MM.1S (cell line): ENCODE measurements at regions not wholly inside any gene's neighbourhood (a gene's known extent, or its start where the extent isn't known, plus 50 kb on each side); places are given as distances from the start of the nearest gene placed in this dataset.

ENCODE experiments used
- DNase-seq: peaks from one replicate; pipeline ENCODE4 v3.0.0-alpha.2; 2015
- H2AFZ ChIP-seq: fragments of 300-600 bp; sonication (generic); 2 replicates; pipeline ENCODE4 v1.6.0; 2016; ENCODE audit warnings: antibody characterized with exemption, low read length
- H3F3A ChIP-seq: fragments of 300-600 bp; sonication (generic); 2 replicates; pipeline ENCODE4 v1.6.1; 2016; ENCODE audit warnings: mild to moderate bottlenecking, antibody characterized with exemption, low read length, moderate library complexity, mixed read lengths; ENCODE audit not compliant: insufficient read depth
- H3K27ac ChIP-seq: fragments of 300-600 bp; sonication (generic); 2 replicates; pipeline ENCODE4 v1.5.1; 2016; ENCODE audit warnings: mild to moderate bottlenecking, low read length
- H3K27me3 ChIP-seq: fragments of 300-600 bp; sonication (generic); replicated peaks from 2 replicates; pipeline ENCODE4 v1.6.0; 2016; ENCODE audit warnings: low read length; ENCODE audit not compliant: insufficient read depth
- H3K36me3 ChIP-seq: fragments of 300-600 bp; sonication (generic); replicated peaks from 2 replicates; pipeline ENCODE4 v1.6.1; 2016; ENCODE audit warnings: mild to moderate bottlenecking, low read length, mixed read lengths; ENCODE audit not compliant: insufficient read depth
- H3K4me1 ChIP-seq: fragments of 300-600 bp; sonication (generic); 2 replicates; pipeline ENCODE4 v1.6.1; 2016; ENCODE audit warnings: low read length, mixed read lengths
- H3K4me2 ChIP-seq: fragments of 300-600 bp; sonication (generic); 2 replicates; pipeline ENCODE4 v1.6.0; 2016; ENCODE audit warnings: low read depth, low read length
- H3K4me3 ChIP-seq: fragments of 300-600 bp; sonication (generic); 2 replicates; pipeline ENCODE4 v1.5.1; 2016; ENCODE audit warnings: low read length, mixed read lengths
- H3K79me2 ChIP-seq: fragments of 300-600 bp; sonication (generic); 2 replicates; pipeline ENCODE4 v1.6.1; 2016; ENCODE audit warnings: mixed run types, low read length, mixed read lengths
- H3K9ac ChIP-seq: fragments of 300-600 bp; sonication (generic); 2 replicates; pipeline ENCODE4 v1.6.1; 2016; ENCODE audit warnings: low read length, mixed read lengths
- H3K9me2 ChIP-seq: fragments of 300-600 bp; sonication (generic); replicated peaks from 2 replicates; pipeline ENCODE4 v1.6.1; 2016; ENCODE audit warnings: mild to moderate bottlenecking, low read length, mixed read lengths; ENCODE audit not compliant: insufficient read depth
- H3K9me3 ChIP-seq: fragments of 300-600 bp; sonication (generic); replicated peaks from 2 replicates; pipeline ENCODE4 v1.6.1; 2016; ENCODE audit warnings: mild to moderate bottlenecking, low read length, mixed read lengths; ENCODE audit not compliant: insufficient read depth
- H4K20me1 ChIP-seq: fragments of 300-600 bp; sonication (generic); 2 replicates; pipeline ENCODE4 v1.6.1; 2016; ENCODE audit warnings: mild to moderate bottlenecking, low read length, moderate library complexity, mixed read lengths; ENCODE audit not compliant: insufficient read depth
- EZH2 ChIP-seq: fragments of 300-600 bp; sonication (generic); optimal IDR thresholded peaks from 2 replicates; pipeline ENCODE3; 2017; ENCODE audit warnings: low read depth, mild to moderate bottlenecking, antibody characterized with exemption, low read length, mixed read lengths
- EZH2phosphoT487 ChIP-seq: fragments of 300-600 bp; sonication (generic); IDR thresholded peaks from 2 replicates; pipeline ENCODE4 v1.6.1; 2018; ENCODE audit warnings: antibody characterized with exemption, low read length
- TF ChIP-seq, protein P1 (sequence below): fragments of 300-600 bp; sonication (generic); IDR thresholded peaks from 2 replicates; pipeline ENCODE4 v1.5.1; 2016; ENCODE audit warnings: antibody characterized with exemption, low read length, mixed read lengths

GRCh38 chr2:145324748-145325147 lies 804.8 kb upstream of the ZEB2 start:
- Histone ChIP-seq H3K79me2 (no peaks in the 10 kb centered on the region), H3K9me3 (no peaks in the 10 kb centered on the region), H3F3A (no peaks in the 10 kb centered on the region), H3K4me3 (no peak overlapping the region), H4K20me1 (no peaks in the 10 kb centered on the region; the same call in 1 of the 2 replicates), H3K27ac (no peak overlapping the region), H3K9me2 (no peaks in the 10 kb centered on the region), H3K4me2 (no peak overlapping the region), H3K4me1 (no peaks in the 10 kb centered on the region), H3K36me3 (no peaks in the 10 kb centered on the region), H3K9ac (no peak overlapping the region), H3K27me3 (no peaks in the 10 kb centered on the region), H2AFZ (no peak overlapping the region)
- DNase-seq = no peak
- TF ChIP-seq EZH2phosphoT487 = no peak

- H3F3A ChIP-seq = no peaks in the 10 kb centered on the region
- no peaks in the 10 kb centered on the region; the same call in 1 of the 2 replicates for H4K20me1 ChIP-seq
- no peaks in the 10 kb centered on the region for H3K9me3 ChIP-seq
- no peaks in the 10 kb centered on the region for H3K9me2 ChIP-seq
- no peak overlapping the region for H3K27ac ChIP-seq
- no peak overlapping the region for H3K4me3 ChIP-seq
- TF ChIP-seq EZH2 = no peak
- TF ChIP-seq EZH2phosphoT487 = no peak
- TF ChIP-seq, protein P1, sequence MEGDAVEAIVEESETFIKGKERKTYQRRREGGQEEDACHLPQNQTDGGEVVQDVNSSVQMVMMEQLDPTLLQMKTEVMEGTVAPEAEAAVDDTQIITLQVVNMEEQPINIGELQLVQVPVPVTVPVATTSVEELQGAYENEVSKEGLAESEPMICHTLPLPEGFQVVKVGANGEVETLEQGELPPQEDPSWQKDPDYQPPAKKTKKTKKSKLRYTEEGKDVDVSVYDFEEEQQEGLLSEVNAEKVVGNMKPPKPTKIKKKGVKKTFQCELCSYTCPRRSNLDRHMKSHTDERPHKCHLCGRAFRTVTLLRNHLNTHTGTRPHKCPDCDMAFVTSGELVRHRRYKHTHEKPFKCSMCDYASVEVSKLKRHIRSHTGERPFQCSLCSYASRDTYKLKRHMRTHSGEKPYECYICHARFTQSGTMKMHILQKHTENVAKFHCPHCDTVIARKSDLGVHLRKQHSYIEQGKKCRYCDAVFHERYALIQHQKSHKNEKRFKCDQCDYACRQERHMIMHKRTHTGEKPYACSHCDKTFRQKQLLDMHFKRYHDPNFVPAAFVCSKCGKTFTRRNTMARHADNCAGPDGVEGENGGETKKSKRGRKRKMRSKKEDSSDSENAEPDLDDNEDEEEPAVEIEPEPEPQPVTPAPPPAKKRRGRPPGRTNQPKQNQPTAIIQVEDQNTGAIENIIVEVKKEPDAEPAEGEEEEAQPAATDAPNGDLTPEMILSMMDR = no peak
- no peaks in the 10 kb centered on the region for H3K27me3 ChIP-seq
- no peaks in the 10 kb centered on the region for H3K79me2 ChIP-seq
- no peaks in the 10 kb centered on the region for H3K4me1 ChIP-seq
- H3K36me3 ChIP-seq = no peaks in the 10 kb centered on the region
- no peak overlapping the region for H3K9ac ChIP-seq
- no peak overlapping the region for H2AFZ ChIP-seq
- DNase-seq = no peak
- H3K4me2 ChIP-seq = no peak overlapping the region
Measured at GRCh38 chr2:145323512-145323911, 803.6 kb upstream of the ZEB2 start.

DNA sequence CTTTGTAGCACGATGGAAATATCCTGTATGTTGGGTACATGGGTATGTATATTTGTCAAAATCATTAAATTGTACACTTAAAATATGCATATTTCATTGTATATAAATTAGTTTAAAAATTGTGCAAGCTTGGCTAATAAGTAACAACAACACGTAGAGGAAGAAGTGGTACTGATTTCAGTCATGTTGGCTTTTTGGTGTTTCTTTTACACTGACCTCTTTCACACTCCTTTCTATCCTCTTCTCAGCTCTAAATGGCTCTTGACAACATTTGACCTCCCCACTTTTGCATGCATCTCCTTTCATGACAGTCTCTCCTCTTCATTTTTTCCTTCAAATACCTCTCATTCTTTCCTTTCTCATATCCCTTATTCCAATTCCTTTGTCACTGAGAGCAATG lies 801.4 kb upstream of the ZEB2 start:
- H3K4me3 ChIP-seq = no peak overlapping the region
- no peaks in the 10 kb centered on the region for H3K36me3 ChIP-seq
- no peaks in the 10 kb centered on the region for H3K9me3 ChIP-seq
- no peak overlapping the region for H3K27ac ChIP-seq
- TF ChIP-seq EZH2 (no peak), EZH2phosphoT487 (no peak)
- TF ChIP-seq, protein P1 = no peak
- no peaks in the 10 kb centered on the region for H3K27me3 ChIP-seq
- no peaks in the 10 kb centered on the region for H3K79me2 ChIP-seq
- no peak for DNase-seq
- H4K20me1 ChIP-seq = no peaks in the 10 kb centered on the region; the same call in 1 of the 2 replicates
- no peaks in the 10 kb centered on the region for H3K4me1 ChIP-seq
- no peak overlapping the region for H3K9ac ChIP-seq
- H3K4me2 ChIP-seq = no peak overlapping the region
- no peaks in the 10 kb centered on the region for H3K9me2 ChIP-seq
- H2AFZ ChIP-seq = no peak overlapping the region
- H3F3A ChIP-seq = no peaks in the 10 kb centered on the region

GRCh38 chr2:145316496-145316895 lies 796.6 kb upstream of the ZEB2 start:
- no peaks in the 10 kb centered on the region for H3K9me3 ChIP-seq
- no peaks in the 10 kb centered on the region for H3F3A ChIP-seq
- TF ChIP-seq, protein P1 = no peak
- TF ChIP-seq EZH2 (no peak), EZH2phosphoT487 (no peak)
- H3K79me2 ChIP-seq = no peaks in the 10 kb centered on the region
- H3K4me2 ChIP-seq = no peak overlapping the region
- H3K4me3 ChIP-seq = no peak overlapping the region
- no peak overlapping the region for H3K27ac ChIP-seq
- H3K9ac ChIP-seq = no peak overlapping the region
- no peaks in the 10 kb centered on the region; the same call in 1 of the 2 replicates for H4K20me1 ChIP-seq
- no peaks in the 10 kb centered on the region for H3K4me1 ChIP-seq
- H3K36me3 ChIP-seq = no peaks in the 10 kb centered on the region
- no peaks in the 10 kb centered on the region for H3K27me3 ChIP-seq
- no peak overlapping the region for H2AFZ ChIP-seq
- no peaks in the 10 kb centered on the region for H3K9me2 ChIP-seq
- no peak for DNase-seq
